ENCODE measurements at regions not wholly inside any gene's neighbourhood (a gene's known extent, or its start where the extent isn't known, plus 50 kb on each side); places are given as distances from the start of the nearest gene placed in this dataset.

- no peak for TF ChIP-seq CTCF (IDR thresholded peaks at IDR 0.05; ENCODE audit: low read depth, low read length)
- in situ Hi-C loops (cut with HindIII; ENCODE audit: low sequenced_read_pairs) = no loop called here
- no peak for DNase-seq (ENCODE audit: low read depth, low spot score)
- H3K4me3 ChIP-seq (ENCODE audit: low read depth, low read length) = no peak overlapping the region
Measured at GRCh38 chr1:87197641-87198040, 131.0 kb upstream of the LMO4 start.

GRCh38 chr1:87200875-87201638, 127.6 kb upstream of the LMO4 start:
- in situ Hi-C loops (cut with HindIII; ENCODE audit: low sequenced_read_pairs) = no loop called here
- no peak for DNase-seq (ENCODE audit: low read depth, low spot score)
- no peak for TF ChIP-seq CTCF (IDR thresholded peaks at IDR 0.05; ENCODE audit: low read depth, low read length)
- no peak overlapping the region for H3K4me3 ChIP-seq (ENCODE audit: low read depth, low read length)

GRCh38 chr1:87201768-87202167, 126.9 kb upstream of the LMO4 start:
- in situ Hi-C loops (cut with HindIII; ENCODE audit: low sequenced_read_pairs) = no loop called here
- no peak for TF ChIP-seq CTCF (IDR thresholded peaks at IDR 0.05; ENCODE audit: low read depth, low read length)
- no peak for DNase-seq (ENCODE audit: low read depth, low spot score)
- H3K4me3 ChIP-seq (ENCODE audit: low read depth, low read length) = no peak overlapping the region

- no peak for TF ChIP-seq CTCF (IDR thresholded peaks at IDR 0.05; ENCODE audit: low read depth, low read length)
- H3K4me3 ChIP-seq (ENCODE audit: low read depth, low read length) = no peak overlapping the region
- DNase-seq (ENCODE audit: low read depth, low spot score) = no peak
- in situ Hi-C loops (cut with HindIII; ENCODE audit: low sequenced_read_pairs) = no loop called here
Measured at GRCh38 chr1:87202451-87202850, 126.2 kb upstream of the LMO4 start.

- DNase-seq (ENCODE audit: low read depth, low spot score) = no peak
- in situ Hi-C loops (cut with HindIII; ENCODE audit: low sequenced_read_pairs) = no loop called here
- TF ChIP-seq CTCF (IDR thresholded peaks at IDR 0.05; ENCODE audit: low read depth, low read length) = no peak
- H3K4me3 ChIP-seq (ENCODE audit: low read depth, low read length) = no peak overlapping the region
Measured at GRCh38 chr1:87202922-87203655, 125.6 kb upstream of the LMO4 start.

- TF ChIP-seq CTCF (IDR thresholded peaks at IDR 0.05; ENCODE audit: low read depth, low read length) = no peak
- in situ Hi-C loops (cut with HindIII; ENCODE audit: low sequenced_read_pairs) = no loop called here
- peak; percentile 60 for DNase-seq (ENCODE audit: low read depth, low spot score)
- H3K4me3 ChIP-seq (ENCODE audit: low read depth, low read length) = no peak overlapping the region
Measured at GRCh38 chr1:87203904-87204303, 124.8 kb upstream of the LMO4 start.
